GM12878 (cell line): ENCODE measurements at regions not wholly inside any gene's neighbourhood (a gene's known extent, or its start where the extent isn't known, plus 50 kb on each side); places are given as distances from the start of the nearest gene placed in this dataset.

Experiments used
- ATAC-seq: fragments of 200-7000 bp; cut with Tn5 transposase; 3 replicates; pipeline ENCODE4 v1.9.1; 2020; ENCODE audit warnings: mild to moderate bottlenecking, moderate library complexity
- BruUV-seq: library from RNA; stranded (reverse); fragments of 400-500 nt; replicated peaks from 2 replicates; lab custom pipeline; 2021; lab: Mats Ljungman, UMichigan
- CTCF ChIA-PET: fragments of 300-600 bp; sonication (Branson Sonifier 250); formaldehyde crosslinking; extraction: SDS; loops from one replicate; lab custom pipeline; 2021; ENCODE audit warnings: inconsistent platforms; lab: Yijun Ruan, JAX
- POLR2A ChIA-PET: fragments of 350-600 bp; formaldehyde crosslinking; extraction: SDS; loops from one replicate; lab custom pipeline; 2021; ENCODE audit warnings: inconsistent platforms; lab: Charles Lee
- RAD21 ChIA-PET: fragments of 300-600 bp; sonication (Branson Sonifier 250); formaldehyde crosslinking; loops from one replicate; lab custom pipeline; 2023; ENCODE audit warnings: antibody characterized with exemption; ENCODE audit not compliant: unreplicated experiment; lab: Charles Lee
- SMC1A ChIA-PET: fragments of 300-600 bp; sonication (Branson Sonifier 250); formaldehyde crosslinking; loops from one replicate; lab custom pipeline; 2023; ENCODE audit not compliant: unreplicated experiment, uncharacterized antibody; lab: Charles Lee
- DNase-seq: peaks from one replicate; pipeline ENCODE4 v3.0.0-alpha.2; 2011; ENCODE audit warnings: low read depth, low spot score
- FAIRE-seq: peaks from 3 replicates; lab custom pipeline; 2011; peaks lifted over from hg19 to GRCh38; lab: Jason Lieb, UNC
- H2AFZ ChIP-seq: 2 replicates; pipeline ENCODE4 v1.6.0; 2011; ENCODE audit warnings: low read depth, low read length, control low read depth; ENCODE audit not compliant: control insufficient read depth
- H3K27ac ChIP-seq: 2 replicates; pipeline ENCODE4 v1.5.1; 2011; ENCODE audit warnings: control low read depth; ENCODE audit not compliant: control insufficient read depth, insufficient read depth
- H3K27me3 ChIP-seq, 2 experiments: replicated peaks in 1 of 2; 2 replicates each; pipeline versions ENCODE4 v1.6.0 to v1.6.1; 2011; ENCODE audit warnings: low read length in 1 of 2; ENCODE audit not compliant: control insufficient read depth in 2 of 2, insufficient read depth in 2 of 2
- H3K36me3 ChIP-seq, 2 experiments: 2 replicates each; pipeline ENCODE4 v1.5.1; 2011; ENCODE audit warnings: low read length in 1 of 2; ENCODE audit not compliant: control insufficient read depth in 2 of 2, insufficient read depth in 2 of 2
- H3K4me1 ChIP-seq: 2 replicates; pipeline ENCODE4 v1.6.1; 2011; ENCODE audit warnings: mild to moderate bottlenecking, low read length, moderate library complexity, mixed read lengths; ENCODE audit not compliant: control insufficient read depth, insufficient read depth
- H3K4me2 ChIP-seq: 2 replicates; pipeline ENCODE4 v1.6.0; 2011; ENCODE audit warnings: control low read depth; ENCODE audit not compliant: control insufficient read depth, insufficient read depth
- H3K4me3 ChIP-seq: fragments of 200-600 bp; sonication (generic); 2 replicates; pipeline ENCODE4 v1.5.1; 2016
- H3K79me2 ChIP-seq: 2 replicates; pipeline ENCODE4 v1.6.0; 2011; ENCODE audit warnings: low read length; ENCODE audit not compliant: control insufficient read depth, insufficient read depth
- H3K9ac ChIP-seq: 2 replicates; pipeline ENCODE4 v1.8.0; 2011; ENCODE audit warnings: low read length, control low read depth, mixed read lengths; ENCODE audit not compliant: control insufficient read depth, insufficient read depth
- H3K9me3 ChIP-seq: replicated peaks from 3 replicates; pipeline ENCODE4 v1.5.1; 2011; ENCODE audit warnings: mild to moderate bottlenecking, low read length; ENCODE audit not compliant: control insufficient read depth, insufficient read depth
- H4K20me1 ChIP-seq: 2 replicates; pipeline ENCODE4 v1.6.0; 2011; ENCODE audit not compliant: control insufficient read depth, insufficient read depth
- ATF7 ChIP-seq: fragments of 450-650 bp; IDR thresholded peaks from 2 replicates; pipeline ENCODE4 v1.6.1; 2016; ENCODE audit warnings: low read depth, mild to moderate bottlenecking
- ETV6 ChIP-seq, 2 experiments: fragments of 450-650 bp in 1 of 2; IDR thresholded peaks in 1 of 2; conservative IDR thresholded peaks in 1 of 2; 2 replicates each; pipeline ENCODE4 v1.6.1; 2014; ENCODE audit warnings: antibody characterized with exemption in 1 of 2, borderline replicate concordance in 1 of 2, low read depth in 1 of 2, mild to moderate bottlenecking in 1 of 2, moderate library complexity in 1 of 2
- FOXM1 ChIP-seq: IDR thresholded peaks from 2 replicates; pipeline ENCODE4 v1.6.1; 2012; ENCODE audit warnings: low read depth, mild to moderate bottlenecking, inconsistent platforms, low read length, moderate library complexity
- POLR2AphosphoS5 ChIP-seq: IDR thresholded peaks from 2 replicates; pipeline ENCODE4 v1.6.1; 2011; ENCODE audit warnings: mild to moderate bottlenecking, low read length, inconsistent platforms
- RBBP5 ChIP-seq: fragments of 200-600 bp; sonication (generic); conservative IDR thresholded peaks from 2 replicates; pipeline ENCODE4 v1.6.1; 2016
- SP1 ChIP-seq: IDR thresholded peaks from one replicate; pipeline ENCODE4 v1.6.1; 2011; ENCODE audit warnings: low read depth, low read length
- ZSCAN29 ChIP-seq: fragments of 450-650 bp; IDR thresholded peaks from 2 replicates; pipeline ENCODE4 v1.6.1; 2017; ENCODE audit warnings: mild to moderate bottlenecking, moderate library complexity
- WGBS: methylation state at CpG from one replicate; pipeline ENCODE4 v1.1.6; 2016; ENCODE audit warnings: low lambda C conversion rate; ENCODE audit not compliant: insufficient replicate concordance, insufficient coverage; ENCODE audit errors: missing lambda C conversion rate; 5-methylcytosine and 5-hydroxymethylcytosine counted together
- in situ Hi-C: fragments of 300-500 bp; cut with MboI; formaldehyde crosslinking; loops from 9 replicates; pipeline ENCODE4 v1.14.3; 2018; ENCODE audit warnings: mixed read lengths
- intact Hi-C: fragments of 100-400 bp; cut with micrococcal nuclease; formaldehyde crosslinking; loops from one replicate; pipeline ENCODE4 v1.14.2; 2022; ENCODE audit not compliant: unreplicated experiment
- TF ChIP-seq, protein P1 (sequence below): fragments of 450-650 bp; formaldehyde crosslinking; IDR thresholded peaks from 2 replicates; pipeline ENCODE4 v1.4.0; 2022; ENCODE audit warnings: mild to moderate bottlenecking, moderate library complexity
- TF ChIP-seq, protein P2 (sequence below): fragments of 450-650 bp; formaldehyde crosslinking; IDR thresholded peaks from 2 replicates; pipeline ENCODE4 v1.4.0; 2020; ENCODE audit warnings: mild to moderate bottlenecking, moderate library complexity

DNA sequence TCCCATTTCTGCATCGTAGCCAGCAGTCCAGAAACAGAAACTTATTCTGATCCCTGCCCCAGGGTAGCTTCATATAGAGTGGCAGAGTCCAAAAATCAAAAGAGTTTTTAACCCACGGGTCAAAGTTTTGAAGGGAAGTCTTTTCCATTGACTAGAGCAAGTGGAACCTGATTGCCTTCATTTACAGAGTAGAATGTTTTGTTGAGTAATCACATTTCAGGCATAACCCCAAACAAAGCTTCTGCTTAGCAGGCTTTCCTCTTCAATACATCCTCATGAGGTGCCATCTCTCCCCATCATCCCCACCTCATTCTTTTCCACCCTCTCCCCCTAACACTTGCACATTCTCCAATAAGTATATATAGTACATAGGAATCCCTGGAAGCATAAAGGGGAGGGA, 516.0 kb upstream of the FBXO33 start (continued):
- TF ChIP-seq, protein P1, sequence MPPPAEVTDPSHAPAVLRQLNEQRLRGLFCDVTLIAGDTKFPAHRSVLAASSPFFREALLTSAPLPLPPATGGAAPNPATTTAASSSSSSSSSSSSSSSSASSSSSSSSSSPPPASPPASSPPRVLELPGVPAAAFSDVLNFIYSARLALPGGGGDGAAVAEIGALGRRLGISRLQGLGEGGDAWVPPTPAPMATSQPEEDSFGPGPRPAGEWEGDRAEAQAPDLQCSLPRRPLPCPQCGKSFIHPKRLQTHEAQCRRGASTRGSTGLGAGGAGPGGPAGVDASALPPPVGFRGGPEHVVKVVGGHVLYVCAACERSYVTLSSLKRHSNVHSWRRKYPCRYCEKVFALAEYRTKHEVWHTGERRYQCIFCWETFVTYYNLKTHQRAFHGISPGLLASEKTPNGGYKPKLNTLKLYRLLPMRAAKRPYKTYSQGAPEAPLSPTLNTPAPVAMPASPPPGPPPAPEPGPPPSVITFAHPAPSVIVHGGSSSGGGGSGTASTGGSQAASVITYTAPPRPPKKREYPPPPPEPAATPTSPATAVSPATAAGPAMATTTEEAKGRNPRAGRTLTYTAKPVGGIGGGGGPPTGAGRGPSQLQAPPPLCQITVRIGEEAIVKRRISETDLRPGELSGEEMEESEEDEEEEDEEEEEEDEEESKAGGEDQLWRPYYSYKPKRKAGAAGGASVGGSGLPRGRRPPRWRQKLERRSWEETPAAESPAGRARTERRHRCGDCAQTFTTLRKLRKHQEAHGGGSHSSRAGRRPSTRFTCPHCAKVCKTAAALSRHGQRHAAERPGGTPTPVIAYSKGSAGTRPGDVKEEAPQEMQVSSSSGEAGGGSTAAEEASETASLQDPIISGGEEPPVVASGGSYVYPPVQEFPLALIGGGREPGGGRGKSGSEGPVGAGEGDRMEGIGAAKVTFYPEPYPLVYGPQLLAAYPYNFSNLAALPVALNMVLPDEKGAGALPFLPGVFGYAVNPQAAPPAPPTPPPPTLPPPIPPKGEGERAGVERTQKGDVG (CRISPR knock-in tag) = no peak
- TF ChIP-seq, protein P2, sequence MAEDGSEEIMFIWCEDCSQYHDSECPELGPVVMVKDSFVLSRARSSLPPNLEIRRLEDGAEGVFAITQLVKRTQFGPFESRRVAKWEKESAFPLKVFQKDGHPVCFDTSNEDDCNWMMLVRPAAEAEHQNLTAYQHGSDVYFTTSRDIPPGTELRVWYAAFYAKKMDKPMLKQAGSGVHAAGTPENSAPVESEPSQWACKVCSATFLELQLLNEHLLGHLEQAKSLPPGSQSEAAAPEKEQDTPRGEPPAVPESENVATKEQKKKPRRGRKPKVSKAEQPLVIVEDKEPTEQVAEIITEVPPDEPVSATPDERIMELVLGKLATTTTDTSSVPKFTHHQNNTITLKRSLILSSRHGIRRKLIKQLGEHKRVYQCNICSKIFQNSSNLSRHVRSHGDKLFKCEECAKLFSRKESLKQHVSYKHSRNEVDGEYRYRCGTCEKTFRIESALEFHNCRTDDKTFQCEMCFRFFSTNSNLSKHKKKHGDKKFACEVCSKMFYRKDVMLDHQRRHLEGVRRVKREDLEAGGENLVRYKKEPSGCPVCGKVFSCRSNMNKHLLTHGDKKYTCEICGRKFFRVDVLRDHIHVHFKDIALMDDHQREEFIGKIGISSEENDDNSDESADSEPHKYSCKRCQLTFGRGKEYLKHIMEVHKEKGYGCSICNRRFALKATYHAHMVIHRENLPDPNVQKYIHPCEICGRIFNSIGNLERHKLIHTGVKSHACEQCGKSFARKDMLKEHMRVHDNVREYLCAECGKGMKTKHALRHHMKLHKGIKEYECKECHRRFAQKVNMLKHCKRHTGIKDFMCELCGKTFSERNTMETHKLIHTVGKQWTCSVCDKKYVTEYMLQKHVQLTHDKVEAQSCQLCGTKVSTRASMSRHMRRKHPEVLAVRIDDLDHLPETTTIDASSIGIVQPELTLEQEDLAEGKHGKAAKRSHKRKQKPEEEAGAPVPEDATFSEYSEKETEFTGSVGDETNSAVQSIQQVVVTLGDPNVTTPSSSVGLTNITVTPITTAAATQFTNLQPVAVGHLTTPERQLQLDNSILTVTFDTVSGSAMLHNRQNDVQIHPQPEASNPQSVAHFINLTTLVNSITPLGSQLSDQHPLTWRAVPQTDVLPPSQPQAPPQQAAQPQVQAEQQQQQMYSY (CRISPR knock-in tag) = no peak
- TF ChIP-seq SP1 (no peak), ETV6 (conservative IDR thresholded peaks at IDR 0.05 in 1 of 2, IDR thresholded peaks at IDR 0.05 in 1 of 2; ENCODE audit: borderline replicate concordance in 1 of 2, low read depth in 1 of 2) (no peak)

DNA sequence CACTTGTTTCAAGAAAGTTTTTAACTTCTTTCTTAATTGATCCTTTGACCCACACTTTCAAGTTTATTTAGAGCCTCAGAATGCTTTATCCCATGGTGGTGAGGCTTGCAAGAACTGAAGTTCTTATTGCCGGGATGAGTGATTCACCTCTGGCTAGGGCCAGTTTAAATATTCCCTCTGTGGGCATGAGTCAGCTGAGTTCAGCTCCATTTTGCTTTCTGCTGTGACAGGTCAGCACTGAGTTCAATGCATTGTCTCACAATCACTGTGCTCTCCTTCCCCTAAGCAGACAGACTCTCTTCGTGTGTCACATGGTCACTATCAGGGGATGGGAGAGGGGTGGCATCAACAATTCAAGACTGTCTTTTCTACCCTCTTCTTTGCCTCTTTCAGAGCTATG, 514.6 kb upstream of the FBXO33 start:
- Histone ChIP-seq H3K27me3 (no peaks in the 10 kb centered on the region), H2AFZ (no peak overlapping the region), H3K4me2 (no peak overlapping the region), H4K20me1 (no peaks in the 10 kb centered on the region), H3K9me3 (no peaks in the 10 kb centered on the region; the same call in 2 of the 3 replicates), H3K27ac (no peak overlapping the region), H3K4me1 (no peaks in the 10 kb centered on the region), H3K79me2 (no peaks in the 10 kb centered on the region), H3K4me3 (no peak overlapping the region), H3K36me3 (no peaks in the 10 kb centered on the region), H3K9ac (no peak overlapping the region)
- POLR2A ChIA-PET = no interaction called here
- BruUV-seq = no TSS peak
- CTCF ChIA-PET = interaction anchor here (0.7 to 1.2 kb wide), 2 partner anchors 10 to 11 kb away, joined by 3 to 4 read pairs; no protein-coding TSS in a partner anchor
- in situ Hi-C loops (no loop called here), intact Hi-C loops (no loop called here)
- ATAC-seq (no peak), DNase-seq (no peak), FAIRE-seq (no peak)
- RAD21 ChIA-PET = no interaction called here
- SMC1A ChIA-PET = interaction anchor here (0.6 kb wide), 1 partner anchor 762 kb away, joined by 3 read pairs; no protein-coding TSS in a partner anchor
- TF ChIP-seq ZSCAN29 = no peak
- TF ChIP-seq FOXM1 = no peak
- no peak for TF ChIP-seq ATF7
- no peak for TF ChIP-seq RBBP5
- no peak for TF ChIP-seq POLR2AphosphoS5
- WGBS = 53% methylated on average over 2 of the region's 2 CpGs
